Pulmonary artery endothelial cell (primary cell): ENCODE measurements at regions not wholly inside any gene's neighbourhood (a gene's known extent, or its start where the extent isn't known, plus 50 kb on each side); places are given as distances from the start of the nearest gene placed in this dataset.
A peak's percentile ranks its signal among the peaks of the same experiment; 100 is the strongest.

Experiments used
- DNase-seq: peaks from one replicate; pipeline ENCODE4 v3.0.0-alpha.2; 2011; ENCODE audit warnings: low read depth, low spot score

DNA sequence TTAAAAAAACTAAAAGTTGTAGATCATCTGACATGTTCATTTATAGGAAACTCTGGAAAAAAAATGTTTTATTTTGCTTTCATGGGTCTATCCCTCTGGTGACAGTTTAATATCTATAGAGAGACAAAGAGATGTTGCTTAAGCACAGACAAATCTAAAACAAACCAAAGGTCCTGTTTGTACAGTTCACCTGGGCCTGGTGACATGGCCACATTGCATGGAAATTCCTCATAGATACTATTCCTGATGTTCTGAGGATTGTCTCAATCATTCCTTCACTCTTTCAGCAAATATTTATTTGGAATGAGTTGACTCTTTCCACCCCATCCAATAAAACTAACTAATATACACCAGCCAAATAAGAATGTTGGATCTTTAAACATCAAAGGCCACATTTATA is 259.1 kb upstream of the NOCT start:
- DNase-seq: no peak

DNA sequence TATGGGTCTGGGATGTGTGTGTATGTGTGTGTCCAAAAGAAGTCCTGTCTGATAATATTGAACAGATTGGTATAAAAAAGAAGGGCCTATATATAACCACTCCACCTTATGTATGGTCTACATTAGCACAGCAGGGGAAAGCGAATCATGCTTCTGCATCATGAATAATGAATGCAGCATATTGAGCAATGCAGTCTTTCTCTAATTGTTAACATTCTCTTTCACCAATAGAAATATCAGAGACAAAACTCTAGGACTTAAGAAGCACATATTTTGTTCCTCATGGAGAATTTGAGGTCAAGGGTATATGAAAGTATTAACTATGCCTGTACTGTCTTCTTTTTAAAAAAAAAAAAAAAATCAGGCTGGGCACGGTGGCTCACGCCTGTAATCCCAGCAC is 264.3 kb upstream of the NOCT start:
- no peak for DNase-seq

DNA sequence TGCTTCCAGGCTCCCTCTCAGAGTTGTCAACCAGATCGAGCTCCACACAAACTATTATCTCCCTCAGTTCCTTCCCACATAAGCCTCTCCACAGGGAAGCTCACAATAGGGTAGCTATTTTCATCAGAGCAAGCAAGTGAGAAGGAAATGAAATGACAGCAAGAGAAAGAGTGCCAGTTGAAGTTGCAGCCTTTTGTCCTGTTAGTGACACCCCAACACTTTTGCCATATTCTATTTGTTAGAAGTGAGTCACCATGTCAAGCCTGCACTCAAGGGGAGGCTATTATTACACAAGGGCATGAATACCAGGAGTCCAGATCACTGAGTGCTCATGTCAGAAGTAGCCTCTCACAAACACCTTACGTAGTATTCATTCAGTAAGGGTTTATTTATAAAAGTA is 266.3 kb upstream of the NOCT start:
- no peak for DNase-seq

DNA sequence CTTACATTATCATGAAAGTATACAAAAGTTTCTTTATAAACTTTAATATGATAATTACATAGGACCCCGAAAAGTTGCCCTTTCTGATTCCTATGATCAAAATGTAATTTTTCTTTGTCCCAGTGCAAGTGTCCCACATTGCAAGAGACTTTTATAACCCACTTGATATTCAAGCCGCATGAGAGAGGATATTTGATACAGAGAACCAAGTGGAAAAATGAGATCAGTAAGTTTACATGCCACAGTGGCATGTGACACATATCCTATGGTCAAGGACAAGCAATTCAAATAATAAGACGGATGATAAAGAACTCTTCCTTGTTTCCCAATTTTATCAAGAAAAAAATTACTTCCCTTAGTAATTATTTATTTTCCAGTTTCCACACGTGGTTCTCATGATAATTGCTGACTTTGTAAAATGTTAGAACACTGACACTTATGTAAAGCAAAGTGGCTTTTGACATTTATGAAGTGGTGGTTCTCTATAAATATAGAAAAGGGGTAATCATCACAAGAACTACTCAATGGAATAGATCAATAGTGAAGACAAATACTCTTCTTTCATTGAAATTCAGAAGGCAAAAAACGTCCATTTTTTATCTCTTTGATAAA is 273.7 kb upstream of the NOCT start:
- no peak for DNase-seq

DNA sequence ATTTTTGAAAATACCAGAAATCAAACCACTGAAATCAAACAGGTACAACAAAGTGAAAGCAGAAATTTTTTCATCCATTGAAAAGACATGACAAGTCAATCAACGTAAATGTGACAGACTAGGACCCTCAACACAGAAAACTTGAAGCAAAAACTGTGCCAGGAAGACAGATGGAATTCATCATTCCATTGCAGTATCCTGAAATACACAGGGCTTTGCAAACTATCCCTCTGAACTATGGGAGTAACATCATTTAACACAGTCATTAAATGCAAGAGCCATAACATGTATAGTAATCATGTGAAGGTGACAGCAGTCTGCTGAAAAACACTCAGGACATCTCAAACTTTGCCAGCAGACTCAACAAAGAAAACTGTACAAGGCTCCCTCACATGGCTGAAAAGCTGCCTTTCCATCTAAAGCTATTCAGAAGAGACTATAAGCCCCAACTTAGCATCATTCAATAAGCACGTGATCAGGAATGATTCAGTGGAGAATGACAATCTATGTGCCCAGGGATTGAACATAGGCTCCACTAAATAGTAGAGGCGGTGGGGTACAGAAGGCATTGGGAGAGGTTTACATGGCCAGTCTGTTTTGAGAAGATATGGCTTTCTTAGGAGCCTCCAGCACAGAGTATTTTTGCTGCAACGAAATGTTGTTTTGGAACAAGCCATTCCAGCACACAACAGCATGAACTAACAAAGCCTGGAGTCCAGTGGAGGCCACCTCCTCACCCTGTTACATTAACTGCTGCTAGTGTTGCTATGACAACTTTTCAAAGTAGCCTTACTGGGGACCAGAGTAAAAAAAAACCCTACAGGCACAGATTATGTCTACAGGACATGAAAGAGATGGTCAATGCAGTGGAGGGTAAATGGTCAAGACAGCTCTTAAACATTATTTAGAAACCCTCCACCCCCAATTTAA is 274.5 kb upstream of the NOCT start:
- no peak for DNase-seq

DNA sequence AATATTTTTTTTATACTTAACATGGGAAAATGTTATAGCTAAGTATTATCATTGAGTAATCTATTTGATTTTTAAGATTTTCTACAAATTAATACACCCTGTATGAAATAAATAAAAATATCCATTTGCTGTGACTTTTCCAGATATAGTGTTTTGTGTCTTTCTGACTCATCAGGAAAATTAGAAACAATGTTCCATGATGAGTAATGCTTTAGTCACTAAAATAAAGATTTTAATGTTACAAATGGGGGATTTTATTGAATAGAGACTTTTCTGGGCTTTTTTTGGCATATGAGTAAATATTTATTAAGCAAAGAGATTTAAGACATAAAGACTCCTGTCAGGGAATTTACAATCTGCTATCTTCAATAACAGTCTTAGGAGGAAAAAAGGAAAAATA is 279.2 kb upstream of the NOCT start:
- DNase-seq: peak; percentile 11

DNA sequence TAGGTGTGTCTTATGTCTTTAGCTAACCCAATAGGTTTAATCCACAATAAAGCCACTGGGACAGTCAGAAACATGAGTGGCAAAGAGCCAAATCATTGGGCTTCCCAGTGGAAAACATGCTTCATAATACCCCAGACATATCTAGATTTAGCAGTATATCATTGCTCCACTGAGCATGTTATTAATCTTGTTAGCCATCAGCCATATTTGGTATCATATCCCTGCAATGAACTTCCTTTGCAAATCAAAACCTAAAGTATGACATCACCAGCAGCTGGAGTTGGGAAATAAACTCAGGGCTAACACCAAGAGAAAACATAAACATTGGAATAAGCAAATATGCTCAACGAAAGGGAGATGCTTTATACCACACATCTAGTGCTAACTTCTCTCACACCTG is 280.8 kb upstream of the NOCT start:
- peak; percentile 55 for DNase-seq

DNA sequence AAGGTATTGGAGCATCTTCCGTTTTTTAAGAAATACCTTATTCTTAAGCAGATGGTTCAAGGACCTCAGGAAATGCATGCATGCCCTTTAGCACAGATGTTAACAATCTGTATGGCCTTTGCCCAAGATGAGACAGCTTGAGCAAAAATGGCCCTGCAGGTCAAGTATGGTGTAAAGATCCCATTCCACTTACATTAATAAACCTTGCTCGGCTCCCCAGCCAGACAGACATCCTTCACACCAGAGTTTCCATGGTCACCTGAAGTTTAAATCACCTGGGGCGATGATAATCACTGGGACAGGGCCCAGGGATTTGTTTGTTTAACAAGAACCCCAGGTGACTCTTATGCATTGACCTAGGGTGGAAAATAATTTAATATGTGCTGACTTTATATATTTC is 287.0 kb upstream of the NOCT start:
- DNase-seq: no peak

DNA sequence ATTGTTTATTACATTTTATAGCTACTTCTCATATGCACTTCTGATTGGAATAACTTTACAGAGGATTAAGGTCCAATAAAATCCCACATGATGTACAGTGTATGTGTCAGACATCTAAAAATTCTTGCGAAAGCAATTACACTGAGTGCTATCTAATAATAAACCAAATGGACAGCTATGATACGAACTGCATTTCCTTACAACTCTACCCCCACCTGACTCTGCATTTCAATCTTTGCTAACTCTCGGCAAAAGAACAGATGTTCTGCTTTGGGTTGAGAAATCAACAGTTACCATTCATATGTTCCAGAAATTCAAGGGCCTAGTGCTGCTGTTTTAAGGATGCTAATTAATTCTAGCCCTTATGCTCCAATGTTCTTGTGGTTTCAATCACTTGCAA is 287.9 kb upstream of the NOCT start:
- no peak for DNase-seq

DNA sequence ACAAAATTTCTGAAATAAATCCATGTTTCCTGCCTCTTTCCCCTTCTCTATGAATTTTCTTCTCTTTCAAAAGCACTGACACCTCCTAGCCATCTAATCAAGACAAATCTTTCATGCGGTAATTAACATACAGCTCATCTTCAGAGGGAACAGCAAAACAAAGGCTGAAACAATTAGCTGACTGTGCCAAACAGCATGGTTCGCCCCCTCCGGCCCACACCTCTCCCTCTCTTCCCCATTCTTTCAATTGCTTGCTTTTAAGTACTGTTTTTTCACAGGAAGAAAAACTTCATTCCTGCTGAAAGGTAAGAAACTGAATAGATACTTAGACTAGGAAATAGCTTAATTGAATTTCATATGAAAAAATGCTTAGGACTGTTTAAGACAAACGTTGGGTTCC is 291.1 kb upstream of the NOCT start:
- DNase-seq: no peak

DNA sequence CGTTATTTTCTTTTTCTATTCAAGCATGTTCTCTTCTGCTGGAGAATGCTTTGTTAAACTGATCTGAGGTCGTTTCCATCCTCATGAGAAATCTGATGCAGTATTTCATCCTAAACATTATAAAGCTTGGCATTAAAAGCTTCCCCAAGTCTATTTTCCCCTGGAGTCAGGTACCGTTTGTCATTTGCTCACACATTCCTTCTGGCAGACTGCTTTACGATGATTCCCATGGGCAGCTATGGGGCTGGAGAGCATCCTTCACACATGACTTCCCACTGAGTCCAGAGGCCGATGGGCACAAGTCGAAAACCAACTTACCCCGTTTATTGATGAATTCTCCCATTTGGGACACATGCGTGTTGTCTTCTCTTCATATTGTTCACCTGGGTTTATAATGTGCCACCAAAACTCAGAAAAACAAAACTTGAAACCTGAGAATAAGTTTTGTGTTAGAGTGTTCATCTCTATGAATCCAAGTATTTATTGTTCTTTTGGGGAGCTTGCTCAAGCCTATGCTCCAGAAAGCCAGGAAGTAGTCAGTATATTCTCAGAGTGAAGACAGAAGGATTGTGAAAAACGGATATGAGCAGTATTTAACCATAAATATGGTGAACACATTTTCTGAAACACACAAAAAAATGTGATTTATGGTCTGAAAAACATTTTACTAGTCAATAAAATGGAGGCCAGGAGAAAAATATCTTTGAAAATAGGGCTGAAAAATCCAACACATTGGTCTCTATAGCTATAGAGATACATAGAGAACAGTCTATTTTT is 298.8 kb upstream of the NOCT start:
- DNase-seq: no peak

DNA sequence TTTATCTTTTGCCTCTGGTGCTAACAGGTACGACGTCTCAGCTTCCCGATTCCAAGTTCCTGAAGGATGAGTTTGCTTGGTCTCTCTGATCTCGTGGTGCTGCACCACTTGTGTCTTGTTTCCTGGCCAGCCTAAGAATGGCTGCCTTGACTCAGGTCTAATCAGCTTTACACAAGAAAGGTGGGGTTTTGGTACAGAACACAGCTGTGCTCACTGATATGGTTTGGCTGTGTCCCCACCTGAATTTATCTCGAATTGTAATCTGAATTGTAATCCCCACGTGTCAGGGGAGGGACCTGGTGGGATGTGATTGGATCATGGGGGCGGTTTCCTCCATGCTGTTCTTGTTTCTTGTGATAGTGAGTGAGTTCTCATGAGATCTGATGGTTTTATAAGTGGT is 305.3 kb upstream of the NOCT start:
- DNase-seq: no peak

DNA sequence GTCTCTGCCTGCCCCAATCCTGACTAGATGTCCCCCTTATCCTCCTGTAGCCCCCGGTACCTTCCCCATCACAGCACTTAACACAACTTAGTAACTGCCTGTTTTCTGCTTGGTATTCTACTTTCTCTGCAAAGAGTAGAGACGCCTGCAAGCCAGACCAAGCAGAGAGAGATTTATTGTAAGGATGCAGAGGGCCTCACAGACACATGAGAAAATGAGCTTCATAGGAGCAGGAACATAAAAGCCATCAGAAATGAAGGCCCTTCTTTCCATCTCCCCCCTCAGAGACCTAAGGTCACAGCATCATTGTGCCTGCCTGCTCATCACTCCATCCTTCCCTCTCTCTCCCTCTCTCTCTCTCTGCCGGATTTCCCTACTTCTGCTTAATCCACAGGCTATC is 305.7 kb upstream of the NOCT start:
- DNase-seq: no peak

DNA sequence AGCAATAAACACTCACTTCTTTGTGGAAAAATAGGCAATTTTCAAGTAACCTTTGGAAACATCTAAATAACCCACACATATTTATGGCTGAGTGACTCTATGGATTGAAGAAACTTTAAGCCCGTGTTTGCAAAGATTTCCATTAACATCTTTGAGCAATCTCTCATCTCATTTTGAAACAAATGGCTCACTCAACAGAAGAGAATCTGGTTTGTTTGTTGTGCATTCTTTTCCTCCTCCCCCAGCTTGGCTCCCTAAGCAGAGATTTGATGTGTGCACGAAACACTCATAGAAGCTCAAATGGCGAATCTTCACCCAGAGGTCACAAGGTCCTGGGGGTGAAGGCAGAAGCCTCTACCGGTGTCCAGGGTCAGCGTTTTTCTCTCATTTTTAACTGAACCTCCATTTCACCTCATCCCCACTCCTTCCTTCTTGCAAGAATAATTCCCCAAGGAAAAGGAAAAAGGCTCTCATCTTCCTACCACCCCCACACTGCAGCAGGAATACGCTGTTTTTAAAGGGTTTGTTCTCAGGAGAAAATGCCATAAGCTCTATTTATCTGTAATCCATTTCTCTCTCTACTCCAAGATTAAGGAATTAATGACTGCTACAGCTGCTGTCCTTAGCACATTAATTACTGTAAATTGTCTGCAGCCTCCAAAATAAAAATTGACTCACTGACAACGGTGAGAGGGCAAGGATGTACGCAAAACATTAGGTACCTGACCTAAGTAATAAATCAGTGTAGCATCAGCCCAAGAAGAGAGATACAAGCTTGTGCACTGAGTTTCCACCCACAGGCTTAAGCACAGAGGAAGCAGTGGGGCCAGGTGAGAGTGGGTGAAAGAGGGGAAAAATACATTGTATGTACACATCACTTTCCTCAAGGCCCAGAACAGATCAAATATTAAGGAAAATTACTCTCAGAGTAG is 307.6 kb upstream of the NOCT start:
- DNase-seq: no peak

DNA sequence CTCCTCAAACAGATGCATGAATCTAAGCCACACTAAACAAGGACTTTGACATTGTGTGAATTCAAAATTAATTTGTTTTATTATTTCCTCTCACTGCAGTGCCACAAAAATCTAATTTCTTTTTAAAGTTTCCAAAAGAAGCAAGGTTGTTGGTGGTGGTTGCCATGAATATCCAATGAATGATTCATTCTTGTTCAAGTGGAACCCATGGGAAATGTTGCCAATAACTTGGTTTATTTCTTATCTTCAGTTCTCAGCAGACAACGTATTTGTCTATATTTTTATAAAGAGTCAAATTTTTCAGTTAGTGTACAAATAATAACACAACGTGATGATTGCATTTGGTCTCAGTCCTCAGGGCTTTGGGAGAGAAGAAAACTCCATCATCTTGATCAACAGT is 309.4 kb upstream of the NOCT start:
- DNase-seq: no peak

DNA sequence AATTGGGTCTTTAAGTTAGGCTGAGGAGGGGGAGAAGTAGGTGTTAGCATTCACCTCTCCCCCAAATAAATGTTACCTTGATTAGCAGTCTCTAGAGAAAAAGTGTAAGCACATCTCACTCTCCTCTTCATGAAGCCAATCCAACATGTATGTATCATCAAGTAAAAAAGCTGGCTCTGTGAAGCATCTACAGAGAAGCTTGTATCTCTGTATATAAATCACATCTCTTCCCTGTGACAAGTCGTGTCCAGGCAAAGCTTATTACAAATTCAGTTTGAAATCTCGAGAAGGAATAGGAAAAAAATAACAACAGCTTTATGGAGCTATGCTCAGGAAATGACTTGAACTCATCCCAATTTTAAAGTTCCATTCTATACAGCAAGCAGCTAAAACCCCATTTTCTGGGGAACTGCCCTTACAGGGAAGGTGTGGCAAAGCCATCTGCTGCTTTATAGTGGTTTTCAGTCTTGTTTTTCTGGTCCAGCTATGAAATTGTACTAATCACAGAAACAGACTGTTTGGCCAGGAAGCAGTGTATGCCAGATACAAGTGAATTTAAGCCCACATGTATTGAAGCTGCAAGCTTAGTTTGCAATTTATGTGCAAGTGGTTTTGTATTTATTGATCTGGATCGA is 313.3 kb upstream of the NOCT start:
- no peak for DNase-seq

DNA sequence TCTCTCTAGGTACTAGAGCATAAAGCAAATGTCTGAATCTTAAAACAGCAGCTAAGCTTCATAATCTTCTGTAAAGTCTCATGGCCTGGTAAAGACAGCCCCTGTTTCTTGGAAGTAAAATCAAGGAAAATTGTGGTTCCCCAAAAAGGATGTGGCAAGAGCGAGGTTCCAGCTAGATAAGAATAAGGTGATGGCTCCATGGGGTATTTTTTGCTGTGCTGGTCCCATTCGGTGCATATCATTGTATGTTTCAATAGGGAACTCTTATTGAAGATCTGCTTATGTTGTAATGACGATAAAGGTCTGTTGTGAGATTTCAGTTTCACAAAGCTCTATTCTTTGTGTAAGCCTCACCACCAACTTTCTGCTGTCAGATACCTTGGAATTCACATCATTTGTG is 316.9 kb upstream of the NOCT start:
- DNase-seq: no peak

DNA sequence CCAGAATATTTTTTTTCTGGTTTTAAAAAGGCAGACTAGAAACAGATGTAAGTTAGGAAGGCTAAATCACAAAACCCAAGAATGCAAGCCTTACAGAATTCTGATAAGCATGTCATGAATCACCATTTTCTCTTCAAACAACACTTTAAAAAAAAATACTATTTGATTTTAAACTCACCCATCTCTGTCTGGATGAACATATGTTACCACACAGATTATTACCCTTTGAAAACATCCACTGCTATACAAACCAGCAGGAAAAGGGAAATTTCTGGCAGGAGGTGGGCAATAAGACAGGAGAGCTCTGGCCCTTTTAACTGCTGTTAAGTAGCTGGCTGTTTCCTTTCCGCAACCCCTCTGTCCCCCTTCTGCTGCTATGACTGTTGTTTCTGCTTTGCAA is 317.7 kb upstream of the NOCT start:
- no peak for DNase-seq

DNA sequence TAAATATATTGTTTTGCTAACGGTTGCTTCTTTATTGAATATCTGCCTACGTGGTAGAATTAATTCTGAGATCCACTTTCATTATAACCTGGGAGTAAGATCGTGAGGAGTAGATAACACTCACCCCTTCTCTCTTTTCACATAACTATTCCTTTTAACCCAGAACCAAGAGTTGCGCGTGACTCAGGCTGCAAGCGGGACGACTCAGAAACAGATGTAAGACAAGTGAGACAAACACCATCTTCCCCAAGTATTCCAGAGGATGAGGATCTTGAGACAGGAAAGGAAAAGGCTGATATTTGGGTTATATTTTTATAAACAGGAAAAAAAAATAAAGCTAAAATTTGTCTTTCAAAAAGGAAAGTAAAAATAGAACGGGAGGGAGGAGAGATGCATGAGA is 318.8 kb upstream of the NOCT start:
- no peak for DNase-seq

DNA sequence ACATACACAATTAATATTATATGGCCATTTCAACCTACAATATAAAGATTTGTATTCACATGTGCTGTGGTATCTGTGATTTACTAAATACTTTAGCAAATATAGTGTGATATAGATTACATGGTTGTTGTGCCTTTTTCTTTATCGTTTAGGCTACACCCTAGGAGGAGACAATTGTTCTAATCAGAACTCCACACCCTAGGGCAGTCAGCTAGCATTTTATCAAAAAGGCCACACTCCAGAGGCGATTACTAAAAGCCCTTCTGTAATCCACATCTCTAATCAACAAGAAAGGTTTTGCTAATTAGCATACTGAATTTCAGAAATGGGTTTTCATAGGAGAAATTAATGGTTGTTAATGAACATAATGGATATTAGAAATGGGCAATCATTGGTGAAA is 319.5 kb upstream of the NOCT start:
- no peak for DNase-seq

DNA sequence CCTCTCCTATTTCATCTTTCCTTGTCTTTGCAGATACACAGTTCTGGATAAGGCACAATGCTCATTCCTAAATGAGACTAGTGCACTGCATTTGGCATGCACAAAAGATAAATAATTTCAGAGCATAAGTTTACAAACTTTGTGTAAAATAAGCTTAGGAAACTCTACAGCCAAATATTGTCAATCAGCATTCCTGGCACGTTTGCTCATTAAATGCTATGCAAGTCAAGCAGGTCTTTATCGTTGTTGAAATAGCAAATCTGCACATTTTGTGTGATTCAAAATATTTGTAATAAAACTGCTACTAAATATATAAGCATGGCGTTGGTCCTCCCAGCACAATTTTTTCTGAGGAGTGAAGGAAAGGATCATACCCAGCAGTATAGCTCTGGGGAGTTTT is 322.1 kb upstream of the NOCT start:
- no peak for DNase-seq
